ENCODE measurements at regions not wholly inside any gene's neighbourhood (a gene's known extent, or its start where the extent isn't known, plus 50 kb on each side); places are given as distances from the start of the nearest gene placed in this dataset.

DNA sequence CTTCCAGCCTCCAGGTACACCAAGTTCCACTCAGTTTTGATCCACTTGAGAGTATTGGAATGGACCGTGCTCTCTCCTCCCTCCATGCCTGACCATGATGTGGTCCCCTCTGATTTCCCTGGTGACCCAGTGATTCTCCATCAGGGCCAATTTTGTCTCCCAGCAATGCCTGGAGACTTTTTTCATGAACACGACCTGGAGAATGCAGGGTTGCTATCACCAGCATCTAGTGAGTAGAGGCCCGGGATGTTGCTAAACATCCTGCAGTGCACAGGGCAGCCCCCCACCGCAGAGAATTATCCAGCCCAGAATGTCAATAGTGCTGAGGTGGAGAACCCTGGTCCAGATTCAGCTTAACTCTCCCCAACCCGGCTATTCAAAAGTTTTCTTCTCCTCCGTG is 134.0 kb upstream of the RREB1 start:
- no peak overlapping the region for H3K4me3 ChIP-seq
- WGBS (ENCODE audit: insufficient coverage, low coverage, missing lambda C conversion rate) = 77% methylated on average over 6 of the region's 6 CpGs
- BruUV-seq (replicated peaks) = no TSS peak
- H3K36me3 ChIP-seq (ENCODE audit: control insufficient read depth, insufficient read depth, low read length) = no peaks in the 10 kb centered on the region
- H2AFZ ChIP-seq (ENCODE audit: low read depth, low read length) = no peak overlapping the region
- H3K79me2 ChIP-seq (ENCODE audit: control insufficient read depth, insufficient read depth, low read length) = no peaks in the 10 kb centered on the region
- H3K4me1 ChIP-seq (replicated peaks in 1 of 2; ENCODE audit: control insufficient read depth in 2 of 2, insufficient read depth in 2 of 2, low read length in 2 of 2) = peaks cover 30 to 44% of the 10 kb centered on the region in 2 experiments
- POLR2A ChIA-PET = no interaction called here
- no peak overlapping the region for H3K4me2 ChIP-seq (ENCODE audit: insufficient read depth, low read length)
- no peaks in the 10 kb centered on the region for H3K27me3 ChIP-seq (ENCODE audit: control insufficient read depth in 2 of 2, insufficient read depth in 2 of 2, low read length in 2 of 2)
- TF ChIP-seq ZKSCAN3 (CRISPR knock-in tag; IDR thresholded peaks at IDR 0.05) = no peak
- no peak for TF ChIP-seq MAFG (tag; conservative IDR thresholded peaks at IDR 0.05)
- TF ChIP-seq RHOXF2B (CRISPR knock-in tag; conservative IDR thresholded peaks at IDR 0.05) = no peak
- TF ChIP-seq ZBTB8A (IDR thresholded peaks at IDR 0.05; ENCODE audit: partially characterized antibody) = no peak
- TF ChIP-seq ZNF232 (CRISPR knock-in tag; IDR thresholded peaks at IDR 0.05) = no peak
- no peak for TF ChIP-seq TAF7 (tag; IDR thresholded peaks at IDR 0.05)
- no peak for TF ChIP-seq ZNF124 (CRISPR knock-in tag; IDR thresholded peaks at IDR 0.05)
- TF ChIP-seq ZBTB1 (CRISPR knock-in tag; IDR thresholded peaks at IDR 0.05; ENCODE audit: borderline replicate concordance, low read depth) = no peak
- TF ChIP-seq PURB (CRISPR knock-in tag; IDR thresholded peaks at IDR 0.05; ENCODE audit: low read depth) = no peak
- no peak for TF ChIP-seq CC2D1A (IDR thresholded peaks at IDR 0.05)
- intact Hi-C loops (cut with micrococcal nuclease) = no loop called here
- no peak overlapping the region for H3K27ac ChIP-seq (ENCODE audit: extremely low read depth, low read depth, low read length)
- FAIRE-seq (no peak), ATAC-seq (no peak), DNase-seq (ENCODE audit: extremely low read depth in 1 of 4, low spot score in 3 of 4) (no peak)
- H3K9ac ChIP-seq (ENCODE audit: insufficient read depth in 1 of 2, low read depth in 2 of 2, low read length in 2 of 2) = no peak overlapping the region
- H3K9me1 ChIP-seq (ENCODE audit: control insufficient read depth, insufficient read depth, low read length) = no peaks in the 10 kb centered on the region
- in situ Hi-C loops (cut with MboI) = no loop called here
- H4K20me1 ChIP-seq (replicated peaks; ENCODE audit: control insufficient read depth, insufficient read depth, low read length) = no peaks in the 10 kb centered on the region
- no peaks in the 10 kb centered on the region for H3K9me3 ChIP-seq (replicated peaks; ENCODE audit: control insufficient read depth, insufficient read depth, low read depth, low read length)
- CTCF ChIA-PET (ENCODE audit: low intra/inter-chr PET ratio) = no interaction called here

Measured in K562 (cell line).